Stomach (tissue), 8 donors: ENCODE measurements at regions not wholly inside any gene's neighbourhood (a gene's known extent, or its start where the extent isn't known, plus 50 kb on each side); places are given as distances from the start of the nearest gene placed in this dataset.

Experiments
- DNase-seq, 2 donors: peaks; one replicate each; pipeline versions ENCODE4 v3.0.0 to v3.0.0-alpha.2; 2013 to 2019
- H3K27ac ChIP-seq, 5 donors: fragments of 200-600 bp in 4 of 5; sonication (generic) in 4 of 5; one replicate each; pipeline ENCODE4 v1.5.1; 2013 to 2019; ENCODE audit warnings: mild to moderate bottlenecking in 1 of 5, moderate library complexity in 1 of 5
- H3K27me3 ChIP-seq, 3 donors: fragments of 200-600 bp; sonication (generic); one replicate each; pipeline ENCODE4 v1.5.1; 2017 to 2019; ENCODE audit warnings: mixed run types in 1 of 3
- H3K36me3 ChIP-seq, 4 donors: fragments of 200-600 bp; sonication (generic); 1 replicate in 3 of 4; 2 replicates in 1 of 4; pipeline ENCODE4 v1.5.1; 2016 to 2019
- H3K4me1 ChIP-seq, 4 donors: fragments of 200-600 bp; sonication (generic); one replicate each; pipeline ENCODE4 v1.5.1; 2016 to 2019
- H3K4me3 ChIP-seq, 4 donors: fragments of 200-600 bp; sonication (generic) in 3 of 4; one replicate each; pipeline ENCODE4 v1.5.1; 2016 to 2019; ENCODE audit warnings: mild to moderate bottlenecking in 1 of 4
- H3K9me3 ChIP-seq, 4 donors: fragments of 200-600 bp; sonication (generic); one replicate each; pipeline ENCODE4 v1.5.1; 2016 to 2019
- CTCF ChIP-seq, 7 experiments: fragments of 450-650 bp in 4 of 7; fragments of 200-600 bp in 3 of 7; sonication (generic) in 3 of 7; IDR thresholded peaks; one replicate each; pipeline ENCODE4 v1.5.1; 2016 to 2019; ENCODE audit warnings: antibody characterized with exemption in 7 of 7, control low read depth in 2 of 7, mild to moderate bottlenecking in 1 of 7
- EP300 ChIP-seq: sonication (generic); formaldehyde crosslinking; IDR thresholded peaks from one replicate; pipeline ENCODE4 v1.6.1; 2017; ENCODE audit warnings: antibody characterized with exemption
- POLR2A ChIP-seq, 4 donors: fragments of 450-650 bp; IDR thresholded peaks; one replicate each; pipeline ENCODE4 v1.6.1; 2016; ENCODE audit warnings: antibody characterized with exemption in 4 of 4, control low read depth in 2 of 4, mild to moderate bottlenecking in 1 of 4, moderate library complexity in 1 of 4
- POLR2AphosphoS5 ChIP-seq, 3 donors: sonication (generic); formaldehyde crosslinking; IDR thresholded peaks; one replicate each; pipeline ENCODE4 v1.6.1; 2016; ENCODE audit warnings: antibody characterized with exemption in 3 of 3
- WGBS, 5 donors: extraction: QIAGEN DNeasy Blood & Tissue Kit in 3 of 5; methylation state at CpG; one replicate each; pipeline versions ENCODE4 v1.1.5 to v1.1.7; 2013 to 2018; 5-methylcytosine and 5-hydroxymethylcytosine counted together
- intact Hi-C: fragments of 100-400 bp; cut with DNase I; formaldehyde crosslinking; loops from one replicate; pipeline ENCODE4 v1.15.1; 2023; ENCODE audit warnings: low total_unique reads
- donor health status: healthy with polysubstance abuse.
- donor health status: Bipolar disorder and iron deficiency.
- donor health status: healthy.

- Histone ChIP-seq H3K27me3 (no peaks in the 10 kb centered on the region), H3K9me3 (no peaks in the 10 kb centered on the region), H3K4me1 (no peaks in the 10 kb centered on the region), H3K36me3 (no peaks in the 10 kb centered on the region), H3K27ac (no peak overlapping the region), H3K4me3 (no peak overlapping the region)
- WGBS, 5 donors, result 92 to 97% (median 95%) methylated on average over 4 of the region's 4 CpGs
- TF ChIP-seq CTCF (IDR thresholded peaks at IDR 0.05) (no peak), POLR2AphosphoS5 (IDR thresholded peaks at IDR 0.05) (no peak), EP300 (no peak), POLR2A (IDR thresholded peaks at IDR 0.05) (no peak)
- intact Hi-C loops, result no loop called here
- no peak for DNase-seq
Measured at GRCh38 chr2:65522922-65523321, 90.5 kb upstream of the SPRED2 start.

GRCh38 chr2:65518751-65519150, 86.4 kb upstream of the SPRED2 start:
- intact Hi-C loops, result no loop called here
- H3K9me3 ChIP-seq, result no peaks in the 10 kb centered on the region
- H3K27me3 ChIP-seq, result no peaks in the 10 kb centered on the region
- no peak overlapping the region for H3K27ac ChIP-seq
- TF ChIP-seq CTCF (IDR thresholded peaks at IDR 0.05) (no peak), EP300 (no peak), POLR2A (IDR thresholded peaks at IDR 0.05) (no peak), POLR2AphosphoS5 (IDR thresholded peaks at IDR 0.05) (no peak)
- H3K4me3 ChIP-seq, result no peak overlapping the region
- no peak for DNase-seq
- H3K36me3 ChIP-seq, result no peaks in the 10 kb centered on the region
- no peaks in the 10 kb centered on the region for H3K4me1 ChIP-seq
- WGBS, 5 donors, result 91 to 97% (median 94%) methylated on average over 1 of the region's 1 CpG

GRCh38 chr2:65514555-65515195, 82.3 kb upstream of the SPRED2 start:
- Histone ChIP-seq H3K4me1 (no peaks in the 10 kb centered on the region), H3K9me3 (no peaks in the 10 kb centered on the region), H3K27ac (no peak overlapping the region), H3K27me3 (no peaks in the 10 kb centered on the region), H3K36me3 (no peaks in the 10 kb centered on the region), H3K4me3 (no peak overlapping the region)
- TF ChIP-seq EP300, result no peak
- no peak for TF ChIP-seq POLR2A (IDR thresholded peaks at IDR 0.05)
- TF ChIP-seq CTCF (IDR thresholded peaks at IDR 0.05), result no peak
- no peak for DNase-seq
- intact Hi-C loops, result no loop called here
- WGBS, 5 donors, result 84 to 87% (median 85%) methylated on average over 4 of the region's 4 CpGs

GRCh38 chr2:65512783-65513182, 80.4 kb upstream of the SPRED2 start:
- no peaks in the 10 kb centered on the region for H3K27me3 ChIP-seq
- intact Hi-C loops, result no loop called here
- DNase-seq, result no peak
- H3K4me1 ChIP-seq, result no peaks in the 10 kb centered on the region
- no peak overlapping the region for H3K27ac ChIP-seq
- 90 to 100% (median 97%) methylated on average over 5 of the region's 5 CpGs for WGBS, 5 donors
- TF ChIP-seq CTCF (IDR thresholded peaks at IDR 0.05) (no peak), EP300 (no peak), POLR2AphosphoS5 (IDR thresholded peaks at IDR 0.05) (no peak), POLR2A (IDR thresholded peaks at IDR 0.05) (no peak)
- H3K9me3 ChIP-seq, result peaks cover 0 to 2% (median 0%) of the 10 kb centered on the region in 4 donors
- no peak overlapping the region for H3K4me3 ChIP-seq
- H3K36me3 ChIP-seq, result no peaks in the 10 kb centered on the region
